Heart left ventricle (tissue), 13 donors: ENCODE measurements at regions not wholly inside any gene's neighbourhood (a gene's known extent, or its start where the extent isn't known, plus 50 kb on each side); places are given as distances from the start of the nearest gene placed in this dataset.

ENCODE experiments used
- POLR2A ChIP-seq, 2 donors: fragments of 450-650 bp; IDR thresholded peaks; one replicate each; pipeline ENCODE4 v1.6.1; 2017; ENCODE audit warnings: antibody characterized with exemption in 2 of 2, mild to moderate bottlenecking in 2 of 2, moderate library complexity in 2 of 2
- TF ChIP-seq, protein P1 (sequence below), 12 donors: fragments of 200-600 bp; sonication (generic) in 4 of 12; IDR thresholded peaks; one replicate each; pipeline versions ENCODE4 v1.5.0 to v1.8.0; 2018 to 2022; ENCODE audit warnings: antibody characterized with exemption in 12 of 12, mild to moderate bottlenecking in 5 of 12
- donor health status: ischemic (EF 13 %, LVEDD 7.1; RV severe dilation, severe dysfunction).
- donor health status: DM: no; HTN: yes; CAD: no.
- donor health status: DM: no; HTN: no; CAD: no.
- donor health status: ischemic (EF 25% LVEDD 6.9; RV normal size, moderate dysfunction).
- donor health status: ischemic (EF 25% LVEDD 5.7; RV mildly dilated, moderate dysfunction).
- donor health status: ischemic (EF 35%, LVEDD 5.7; RV mildly dilated, moderate dysfunction).
- donor health status: nonischemic (EF 11% LVEDD 7.7; RV severe dilation, severe dysfunction).
- donor health status: DM: yes; HTN: yes; CAD: no.
- donor health status: PGD.
- donor health status: ischemic (EF 29% LVEDD 5.4; RV normal size, mild dysfunction).
- donor health status: nonischemic (EF 23%, LVEDD 6.1; RV moderate dilation, normal function).

DNA sequence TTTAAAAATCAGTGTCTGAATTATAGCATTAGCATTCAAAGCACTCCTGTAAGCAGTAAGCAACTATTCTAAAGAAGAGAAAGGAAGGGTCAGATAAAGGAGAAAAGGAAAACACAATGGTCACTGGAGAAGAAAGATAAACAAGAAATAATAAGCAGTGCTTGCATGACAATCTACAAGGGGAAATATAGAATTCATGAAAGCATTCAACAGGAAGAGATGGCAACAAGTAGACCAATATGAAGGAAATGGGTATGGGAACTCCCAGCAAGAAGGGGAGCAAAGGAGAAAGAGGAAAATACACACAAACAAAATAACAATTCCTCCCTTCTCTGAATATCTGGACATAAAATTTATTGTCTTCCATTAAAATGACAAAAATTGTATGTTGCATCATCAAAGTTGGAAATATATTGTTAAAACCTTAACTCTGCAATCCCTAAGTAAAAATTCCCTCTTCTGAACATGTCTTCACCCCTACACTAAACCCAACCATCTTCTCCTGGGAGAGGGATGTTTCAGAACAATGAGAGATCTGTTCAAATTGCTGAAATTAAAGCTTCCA lies 206.3 kb upstream of the SAMSN1 start:
- TF ChIP-seq, protein P1, sequence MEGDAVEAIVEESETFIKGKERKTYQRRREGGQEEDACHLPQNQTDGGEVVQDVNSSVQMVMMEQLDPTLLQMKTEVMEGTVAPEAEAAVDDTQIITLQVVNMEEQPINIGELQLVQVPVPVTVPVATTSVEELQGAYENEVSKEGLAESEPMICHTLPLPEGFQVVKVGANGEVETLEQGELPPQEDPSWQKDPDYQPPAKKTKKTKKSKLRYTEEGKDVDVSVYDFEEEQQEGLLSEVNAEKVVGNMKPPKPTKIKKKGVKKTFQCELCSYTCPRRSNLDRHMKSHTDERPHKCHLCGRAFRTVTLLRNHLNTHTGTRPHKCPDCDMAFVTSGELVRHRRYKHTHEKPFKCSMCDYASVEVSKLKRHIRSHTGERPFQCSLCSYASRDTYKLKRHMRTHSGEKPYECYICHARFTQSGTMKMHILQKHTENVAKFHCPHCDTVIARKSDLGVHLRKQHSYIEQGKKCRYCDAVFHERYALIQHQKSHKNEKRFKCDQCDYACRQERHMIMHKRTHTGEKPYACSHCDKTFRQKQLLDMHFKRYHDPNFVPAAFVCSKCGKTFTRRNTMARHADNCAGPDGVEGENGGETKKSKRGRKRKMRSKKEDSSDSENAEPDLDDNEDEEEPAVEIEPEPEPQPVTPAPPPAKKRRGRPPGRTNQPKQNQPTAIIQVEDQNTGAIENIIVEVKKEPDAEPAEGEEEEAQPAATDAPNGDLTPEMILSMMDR (IDR thresholded peaks at IDR 0.05) = no peak
- TF ChIP-seq POLR2A (IDR thresholded peaks at IDR 0.05) = no peak
